ENCODE measurements at regions not wholly inside any gene's neighbourhood (a gene's known extent, or its start where the extent isn't known, plus 50 kb on each side); places are given as distances from the start of the nearest gene placed in this dataset.

GRCh38 chr2:225930687-225931086, 531.2 kb downstream of the NYAP2 start:
- no peak for DNase-seq
- 52 to 60% methylated on average over 2 of the region's 2 CpGs for WGBS, 2 donors
- TF ChIP-seq POLR2A (IDR thresholded peaks at IDR 0.05) (no peak), CTCF (IDR thresholded peaks at IDR 0.05) (no peak)
- no peak overlapping the region for H3K27ac ChIP-seq
- intact Hi-C loops (cut with DNase I; ENCODE audit: low total_unique reads) = no loop called here
- H3K36me3 ChIP-seq (ENCODE audit: low read depth, missing control alignments) = no peaks in the 10 kb centered on the region
- H3K9me3 ChIP-seq = no peaks in the 10 kb centered on the region
- H3K4me3 ChIP-seq = no peak overlapping the region
- H3K4me1 ChIP-seq = no peaks in the 10 kb centered on the region
- H3K27me3 ChIP-seq = no peaks in the 10 kb centered on the region

GRCh38 chr2:225920621-225921220, 521.2 kb downstream of the NYAP2 start:
- TF ChIP-seq POLR2A (IDR thresholded peaks at IDR 0.05) = no peak
- no peak for TF ChIP-seq CTCF (IDR thresholded peaks at IDR 0.05)
- H3K4me1 ChIP-seq = no peaks in the 10 kb centered on the region
- no peaks in the 10 kb centered on the region for H3K36me3 ChIP-seq (ENCODE audit: low read depth, missing control alignments)
- H3K9me3 ChIP-seq = no peaks in the 10 kb centered on the region
- H3K27me3 ChIP-seq = no peaks in the 10 kb centered on the region
- no peak overlapping the region for H3K4me3 ChIP-seq
- DNase-seq = no peak
- no peak overlapping the region for H3K27ac ChIP-seq
- WGBS, 2 donors = 71 to 78% methylated on average over 6 of the region's 6 CpGs
- intact Hi-C loops (cut with DNase I; ENCODE audit: low total_unique reads) = no loop called here

GRCh38 chr2:225916692-225917091, 517.2 kb downstream of the NYAP2 start:
- Histone ChIP-seq H3K9me3 (no peaks in the 10 kb centered on the region), H3K4me3 (no peak overlapping the region), H3K27me3 (no peaks in the 10 kb centered on the region), H3K27ac (no peak overlapping the region), H3K36me3 (ENCODE audit: low read depth, missing control alignments) (no peaks in the 10 kb centered on the region), H3K4me1 (no peaks in the 10 kb centered on the region)
- intact Hi-C loops (cut with DNase I; ENCODE audit: low total_unique reads) = no loop called here
- no peak for TF ChIP-seq CTCF (IDR thresholded peaks at IDR 0.05)
- TF ChIP-seq POLR2A (IDR thresholded peaks at IDR 0.05) = no peak
- WGBS, 2 donors = 66 to 78% methylated on average over 2 of the region's 2 CpGs
- no peak for DNase-seq

- Histone ChIP-seq H3K4me1 (no peaks in the 10 kb centered on the region), H3K9me3 (no peaks in the 10 kb centered on the region), H3K27ac (no peak overlapping the region), H3K4me3 (no peak overlapping the region), H3K27me3 (no peaks in the 10 kb centered on the region), H3K36me3 (ENCODE audit: low read depth, missing control alignments) (no peaks in the 10 kb centered on the region)
- WGBS, 2 donors = 52 to 76% methylated on average over 6 of the region's 6 CpGs
- no peak for TF ChIP-seq CTCF (IDR thresholded peaks at IDR 0.05)
- TF ChIP-seq POLR2A (IDR thresholded peaks at IDR 0.05) = no peak
- DNase-seq = no peak
- intact Hi-C loops (cut with DNase I; ENCODE audit: low total_unique reads) = no loop called here
These were observed 511.5 kb downstream of the NYAP2 start for GRCh38 chr2:225911019-225911418.

GRCh38 chr2:225895126-225895525, 495.6 kb downstream of the NYAP2 start:
- 53 to 54% methylated on average over 1 of the region's 1 CpG for WGBS, 2 donors
- peaks cover 5% of the 10 kb centered on the region for H3K4me1 ChIP-seq
- no peak overlapping the region for H3K4me3 ChIP-seq
- no peaks in the 10 kb centered on the region for H3K36me3 ChIP-seq (ENCODE audit: low read depth, missing control alignments)
- H3K9me3 ChIP-seq = no peaks in the 10 kb centered on the region
- no peaks in the 10 kb centered on the region for H3K27me3 ChIP-seq
- no peak overlapping the region for H3K27ac ChIP-seq
- no peak for DNase-seq
- no peak for TF ChIP-seq POLR2A (IDR thresholded peaks at IDR 0.05)
- TF ChIP-seq CTCF (IDR thresholded peaks at IDR 0.05) = no peak
- intact Hi-C loops (cut with DNase I; ENCODE audit: low total_unique reads) = no loop called here

Measured in testis (tissue), 2 donors.